ENCODE measurements at regions not wholly inside any gene's neighbourhood (a gene's known extent, or its start where the extent isn't known, plus 50 kb on each side); places are given as distances from the start of the nearest gene placed in this dataset.

DNA sequence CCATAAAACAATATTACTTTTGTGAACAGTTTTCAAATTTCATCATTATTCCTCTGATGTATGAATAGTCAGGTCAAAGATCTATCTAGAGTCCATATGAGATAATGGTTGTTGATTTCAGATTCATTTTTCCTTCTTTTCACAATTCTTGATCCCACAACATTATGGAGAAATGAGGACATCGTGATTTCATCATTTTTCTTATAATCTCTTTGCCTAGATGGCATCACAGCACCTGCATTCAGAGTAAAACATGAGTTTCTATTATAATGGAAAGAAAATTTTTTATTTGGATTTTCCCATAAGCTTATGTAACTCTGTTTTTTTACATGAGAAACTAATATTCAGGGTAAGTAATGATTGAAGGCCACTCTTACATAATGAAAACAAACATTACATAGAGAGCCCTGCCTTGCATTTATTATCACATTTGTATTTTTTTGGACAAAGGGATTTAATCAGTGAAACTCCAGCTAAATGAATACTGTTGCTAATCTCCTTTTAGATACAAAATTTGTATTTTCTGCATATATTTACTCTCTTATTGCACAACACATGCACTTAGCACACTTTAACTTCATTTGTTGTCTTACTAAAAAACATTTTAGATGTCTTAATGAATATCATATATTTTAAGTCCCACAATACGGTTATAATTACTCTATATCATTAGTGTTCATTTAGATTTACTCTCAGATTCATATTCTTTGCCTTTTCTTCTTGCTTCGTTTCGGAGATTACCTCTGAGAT, 188.4 kb upstream of the KYNU start:
- in situ Hi-C loops (cut with HindIII; ENCODE audit: low sequenced_read_pairs), result no loop called here
- no peak for DNase-seq (ENCODE audit: low read depth)
- H3K4me3 ChIP-seq (ENCODE audit: low read depth, low read length), result no peak overlapping the region
- TF ChIP-seq, protein P1, sequence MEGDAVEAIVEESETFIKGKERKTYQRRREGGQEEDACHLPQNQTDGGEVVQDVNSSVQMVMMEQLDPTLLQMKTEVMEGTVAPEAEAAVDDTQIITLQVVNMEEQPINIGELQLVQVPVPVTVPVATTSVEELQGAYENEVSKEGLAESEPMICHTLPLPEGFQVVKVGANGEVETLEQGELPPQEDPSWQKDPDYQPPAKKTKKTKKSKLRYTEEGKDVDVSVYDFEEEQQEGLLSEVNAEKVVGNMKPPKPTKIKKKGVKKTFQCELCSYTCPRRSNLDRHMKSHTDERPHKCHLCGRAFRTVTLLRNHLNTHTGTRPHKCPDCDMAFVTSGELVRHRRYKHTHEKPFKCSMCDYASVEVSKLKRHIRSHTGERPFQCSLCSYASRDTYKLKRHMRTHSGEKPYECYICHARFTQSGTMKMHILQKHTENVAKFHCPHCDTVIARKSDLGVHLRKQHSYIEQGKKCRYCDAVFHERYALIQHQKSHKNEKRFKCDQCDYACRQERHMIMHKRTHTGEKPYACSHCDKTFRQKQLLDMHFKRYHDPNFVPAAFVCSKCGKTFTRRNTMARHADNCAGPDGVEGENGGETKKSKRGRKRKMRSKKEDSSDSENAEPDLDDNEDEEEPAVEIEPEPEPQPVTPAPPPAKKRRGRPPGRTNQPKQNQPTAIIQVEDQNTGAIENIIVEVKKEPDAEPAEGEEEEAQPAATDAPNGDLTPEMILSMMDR (IDR thresholded peaks at IDR 0.05; ENCODE audit: low read depth, low read length, missing control alignments), result no peak

DNA sequence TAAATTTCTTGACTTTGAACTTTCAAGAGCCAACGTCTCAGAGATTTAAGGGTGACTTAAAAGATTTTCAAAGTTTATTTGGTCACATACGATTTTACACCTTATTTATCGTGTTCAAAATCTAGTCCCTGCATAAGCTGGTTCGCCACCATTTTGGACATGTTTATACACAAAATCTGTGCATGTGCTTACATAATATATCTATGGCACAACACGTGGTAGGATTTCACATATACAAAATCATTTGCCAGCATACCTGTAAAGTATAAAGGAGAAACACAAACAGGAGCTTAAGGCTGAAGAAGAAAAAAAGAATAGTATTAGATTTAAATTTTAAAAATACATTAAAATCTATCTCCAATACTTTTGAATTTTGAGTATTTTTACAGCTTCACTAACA, 190.0 kb upstream of the KYNU start:
- TF ChIP-seq, protein P1 (IDR thresholded peaks at IDR 0.05; ENCODE audit: low read depth, low read length, missing control alignments), result no peak
- in situ Hi-C loops (cut with HindIII; ENCODE audit: low sequenced_read_pairs), result no loop called here
- H3K4me3 ChIP-seq (ENCODE audit: low read depth, low read length), result no peak overlapping the region
- DNase-seq (ENCODE audit: low read depth), result no peak

DNA sequence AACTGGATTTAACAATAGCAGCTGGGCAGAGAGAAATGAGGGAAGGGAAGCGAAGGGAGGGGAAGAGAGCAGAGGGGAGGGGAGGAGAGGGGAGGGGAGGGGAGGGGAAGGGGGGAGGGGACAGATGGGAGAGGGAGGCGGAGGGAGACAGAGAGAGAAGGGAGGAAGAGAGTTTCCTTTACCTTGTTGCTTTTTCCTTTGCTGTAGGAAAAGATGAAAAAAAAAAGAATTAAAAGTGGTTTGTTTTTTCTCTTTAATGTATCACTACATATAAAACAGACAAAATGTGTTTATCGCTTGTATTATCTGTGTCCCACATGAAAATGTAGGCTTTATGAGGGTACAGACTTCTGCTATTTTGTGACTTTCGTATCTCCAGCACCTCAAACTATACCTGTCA, 190.4 kb upstream of the KYNU start:
- no peak overlapping the region for H3K4me3 ChIP-seq (ENCODE audit: low read depth, low read length)
- TF ChIP-seq, protein P1 (IDR thresholded peaks at IDR 0.05; ENCODE audit: low read depth, low read length, missing control alignments), result no peak
- DNase-seq (ENCODE audit: low read depth), result no peak
- in situ Hi-C loops (cut with HindIII; ENCODE audit: low sequenced_read_pairs), result no loop called here

DNA sequence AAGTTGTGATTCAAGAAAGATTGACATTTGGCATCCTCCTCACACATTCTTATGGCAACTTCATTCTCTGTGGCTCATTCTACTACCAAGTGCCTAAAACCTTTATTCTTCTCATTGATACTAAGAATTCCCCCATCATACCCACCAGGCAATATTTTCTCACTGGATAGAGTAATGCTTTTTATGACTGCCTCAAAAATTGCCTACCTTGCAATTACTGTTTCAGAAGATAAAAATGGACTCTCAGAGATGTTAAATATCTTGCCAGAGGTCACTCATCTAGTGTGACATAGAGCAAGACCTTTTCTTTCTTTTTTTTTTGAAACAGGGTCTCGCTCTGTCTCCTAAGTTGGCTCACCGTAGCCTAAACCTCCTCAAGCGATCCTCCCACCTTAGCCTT, 192.8 kb upstream of the KYNU start:
- no peak overlapping the region for H3K4me3 ChIP-seq (ENCODE audit: low read depth, low read length)
- TF ChIP-seq, protein P1 (IDR thresholded peaks at IDR 0.05; ENCODE audit: low read depth, low read length, missing control alignments), result no peak
- DNase-seq (ENCODE audit: low read depth), result no peak
- in situ Hi-C loops (cut with HindIII; ENCODE audit: low sequenced_read_pairs), result no loop called here

DNA sequence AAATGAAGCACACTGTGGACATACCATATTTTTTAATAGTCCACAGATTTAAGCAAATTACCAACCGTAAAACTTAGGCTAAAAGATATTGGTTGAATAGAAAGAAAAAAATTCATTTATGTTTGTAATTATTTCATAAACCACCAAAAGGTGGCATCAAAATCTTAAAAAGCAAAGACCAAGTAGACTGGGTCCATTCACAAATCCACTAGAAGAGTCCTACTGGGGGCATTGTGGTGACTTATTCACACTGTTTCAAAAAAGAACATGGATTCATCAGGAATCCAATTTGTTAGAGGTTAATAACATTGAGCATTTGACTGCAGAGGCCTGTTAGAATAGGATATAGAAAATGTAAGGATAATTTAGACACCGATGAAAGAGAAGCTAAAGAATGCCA, 194.9 kb upstream of the KYNU start:
- in situ Hi-C loops (cut with HindIII; ENCODE audit: low sequenced_read_pairs), result no loop called here
- TF ChIP-seq, protein P1 (IDR thresholded peaks at IDR 0.05; ENCODE audit: low read depth, low read length, missing control alignments), result peak; percentile 8
- peak; percentile 11 for DNase-seq (ENCODE audit: low read depth)
- H3K4me3 ChIP-seq (ENCODE audit: low read depth, low read length), result no peak overlapping the region

DNA sequence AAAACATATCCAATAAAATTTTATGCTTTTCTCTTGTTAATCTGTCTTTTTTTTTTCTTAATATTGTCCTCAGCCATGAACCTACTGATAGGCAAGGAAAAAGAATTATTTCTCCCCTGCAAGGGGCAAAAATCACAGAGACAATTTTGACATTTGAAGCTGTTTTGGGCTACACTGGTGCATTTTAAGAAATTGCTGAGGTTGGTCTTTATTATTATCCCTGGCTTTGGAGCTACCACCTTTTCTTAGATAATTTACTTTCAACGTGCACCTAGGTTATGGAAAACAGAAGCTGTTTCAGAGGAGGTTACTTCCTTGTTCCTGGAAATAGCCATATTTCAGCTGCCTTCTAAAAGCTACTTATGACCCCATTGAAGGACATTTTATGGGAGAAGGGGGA, 195.5 kb upstream of the KYNU start:
- TF ChIP-seq, protein P1 (IDR thresholded peaks at IDR 0.05; ENCODE audit: low read depth, low read length, missing control alignments), result no peak
- in situ Hi-C loops (cut with HindIII; ENCODE audit: low sequenced_read_pairs), result no loop called here

More for the DNA sequence above, 195.5 kb upstream of the KYNU start:
- no peak overlapping the region for H3K4me3 ChIP-seq (ENCODE audit: low read depth, low read length)
- no peak for DNase-seq (ENCODE audit: low read depth)

Measured in astrocyte of the cerebellum (primary cell).